ENCODE measurements at regions not wholly inside any gene's neighbourhood (a gene's known extent, or its start where the extent isn't known, plus 50 kb on each side); places are given as distances from the start of the nearest gene placed in this dataset.

DNA sequence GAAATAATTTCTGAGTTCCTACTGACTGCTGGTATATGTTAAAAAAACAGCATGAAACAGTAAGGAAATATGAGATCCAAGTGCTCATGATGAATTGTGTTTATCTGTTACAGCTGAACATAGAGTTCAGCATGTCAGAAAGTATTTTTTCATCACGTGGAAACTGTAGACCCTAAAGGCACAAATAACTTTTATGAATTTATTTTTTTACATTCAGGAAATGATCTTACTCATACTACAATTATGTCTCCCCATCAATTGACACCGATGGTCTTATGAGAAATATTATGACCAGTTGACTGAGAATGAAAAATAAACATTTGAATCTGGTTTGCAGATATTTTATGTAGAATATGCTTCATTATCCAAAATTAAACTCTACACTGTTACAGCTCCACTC is 283.1 kb upstream of the SPANXN4 start:
- no peaks in the 10 kb centered on the region for H3K9me3 ChIP-seq
- no peaks in the 10 kb centered on the region for H3K36me3 ChIP-seq
- no peak for TF ChIP-seq CTCF (IDR thresholded peaks at IDR 0.05)
- no peak for DNase-seq
- intact Hi-C loops (cut with DNase I): no loop called here
- H3K27me3 ChIP-seq: no peaks in the 10 kb centered on the region
- no peaks in the 10 kb centered on the region for H3K4me1 ChIP-seq
- H3K27ac ChIP-seq: no peak overlapping the region
- 60 to 61% methylated on average over 2 of the region's 2 CpGs for WGBS, 2 donors
- no peak overlapping the region for H3K4me3 ChIP-seq (replicated peaks in 1 of 3)

- Histone ChIP-seq H3K36me3 (no peaks in the 10 kb centered on the region), H3K4me1 (no peaks in the 10 kb centered on the region), H3K27me3 (no peaks in the 10 kb centered on the region), H3K9me3 (no peaks in the 10 kb centered on the region), H3K27ac (no peak overlapping the region), H3K4me3 (replicated peaks in 1 of 3) (no peak overlapping the region)
- no peak for DNase-seq
- WGBS, 2 donors: 66 to 68% methylated on average over 2 of the region's 2 CpGs
- intact Hi-C loops (cut with DNase I): no loop called here
- TF ChIP-seq CTCF (IDR thresholded peaks at IDR 0.05): no peak
Measured at GRCh38 chrX:142733327-142733726, 292.4 kb upstream of the SPANXN4 start.

- H3K4me3 ChIP-seq (replicated peaks in 1 of 3): no peak overlapping the region
- H3K9me3 ChIP-seq: no peaks in the 10 kb centered on the region
- no peak overlapping the region for H3K27ac ChIP-seq
- no peaks in the 10 kb centered on the region for H3K36me3 ChIP-seq
- intact Hi-C loops (cut with DNase I): no loop called here
- H3K27me3 ChIP-seq: no peaks in the 10 kb centered on the region
- WGBS, 2 donors: 25 to 28% methylated on average over 3 of the region's 3 CpGs
- DNase-seq: no peak
- no peaks in the 10 kb centered on the region for H3K4me1 ChIP-seq
- TF ChIP-seq CTCF (IDR thresholded peaks at IDR 0.05) (no peak), POLR2A (IDR thresholded peaks at IDR 0.05) (no peak)
Measured at GRCh38 chrX:142711796-142712290, 313.9 kb upstream of the SPANXN4 start.

DNA sequence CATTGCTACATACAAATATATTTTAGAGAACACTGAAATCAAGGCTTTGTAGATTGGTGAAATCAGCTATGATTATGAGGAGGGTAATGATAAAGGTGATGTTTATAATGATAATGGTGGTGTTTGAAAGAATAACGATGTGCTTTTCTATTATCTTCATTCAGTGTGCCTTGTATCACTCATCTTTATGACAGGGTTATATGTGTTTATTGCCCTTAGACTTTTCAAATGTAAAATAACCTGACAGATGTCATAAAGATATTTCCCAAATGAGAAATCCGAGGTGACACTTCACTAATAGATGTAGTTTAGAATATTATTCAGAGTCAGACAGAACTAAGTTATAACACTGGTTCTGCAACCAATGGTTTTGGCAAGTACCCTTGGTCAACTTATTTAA is 323.0 kb upstream of the SPANXN4 start:
- no peaks in the 10 kb centered on the region for H3K4me1 ChIP-seq
- no peaks in the 10 kb centered on the region for H3K27me3 ChIP-seq
- intact Hi-C loops (cut with DNase I): no loop called here
- no peak for DNase-seq
- TF ChIP-seq POLR2A (IDR thresholded peaks at IDR 0.05) (no peak), CTCF (IDR thresholded peaks at IDR 0.05) (no peak)
- H3K36me3 ChIP-seq: no peaks in the 10 kb centered on the region
- H3K27ac ChIP-seq: no peak overlapping the region
- 67 to 78% methylated on average over 2 of the region's 2 CpGs for WGBS, 2 donors
- peaks cover 3% of the 10 kb centered on the region for H3K9me3 ChIP-seq
- H3K4me3 ChIP-seq (replicated peaks in 1 of 3): no peak overlapping the region

- Histone ChIP-seq H3K36me3 (no peaks in the 10 kb centered on the region), H3K4me1 (no peaks in the 10 kb centered on the region), H3K27ac (no peak overlapping the region), H3K4me3 (replicated peaks in 1 of 3) (no peak overlapping the region), H3K9me3 (no peaks in the 10 kb centered on the region), H3K27me3 (no peaks in the 10 kb centered on the region)
- 81 to 92% methylated on average over 2 of the region's 2 CpGs for WGBS, 2 donors
- TF ChIP-seq POLR2A (IDR thresholded peaks at IDR 0.05): no peak
- no peak for TF ChIP-seq CTCF (IDR thresholded peaks at IDR 0.05)
- DNase-seq: no peak
- intact Hi-C loops (cut with DNase I): no loop called here
Measured at GRCh38 chrX:142688256-142688655, 337.5 kb upstream of the SPANXN4 start.

All from thyroid gland (tissue), 4 donors.